ENCODE measurements at regions not wholly inside any gene's neighbourhood (a gene's known extent, or its start where the extent isn't known, plus 50 kb on each side); places are given as distances from the start of the nearest gene placed in this dataset.

- WGBS, 2 experiments (ENCODE audit: insufficient coverage in 2 of 2), result 87 to 100% methylated on average over 1 to 2 of the region's 7 CpGs
- no peaks in the 10 kb centered on the region for H3K36me3 ChIP-seq (ENCODE audit: control insufficient read depth, insufficient read depth, low read length)
- H3K9me3 ChIP-seq (ENCODE audit: control insufficient read depth, low read length), result no peaks in the 10 kb centered on the region
- no peak overlapping the region for H3K27ac ChIP-seq (ENCODE audit: low read depth, low read length, severe bottlenecking)
- no peaks in the 10 kb centered on the region for H3K4me1 ChIP-seq (ENCODE audit: control insufficient read depth, insufficient read depth, low read length, poor library complexity, severe bottlenecking)
- H3K4me3 ChIP-seq (ENCODE audit: extremely low read depth, insufficient read depth, low read length, poor library complexity, severe bottlenecking), result no peak overlapping the region
Observed at GRCh38 chr6:159462431-159462830, 230.6 kb downstream of the SOD2 start.

- WGBS, 2 experiments (ENCODE audit: insufficient coverage in 2 of 2), result 88% methylated on average over 1 of the region's 1 CpG; no CpG with 5 or more reads in 1 of the 2 experiments
- Histone ChIP-seq H3K27ac (ENCODE audit: low read depth, low read length, severe bottlenecking) (no peak overlapping the region), H3K9me3 (ENCODE audit: control insufficient read depth, low read length) (no peaks in the 10 kb centered on the region), H3K4me3 (ENCODE audit: extremely low read depth, insufficient read depth, low read length, poor library complexity, severe bottlenecking) (no peak overlapping the region), H3K36me3 (ENCODE audit: control insufficient read depth, insufficient read depth, low read length) (no peaks in the 10 kb centered on the region), H3K4me1 (ENCODE audit: control insufficient read depth, insufficient read depth, low read length, poor library complexity, severe bottlenecking) (no peaks in the 10 kb centered on the region)
Observed at GRCh38 chr6:159461998-159462397, 231.0 kb downstream of the SOD2 start.

- Histone ChIP-seq H3K4me1 (ENCODE audit: control insufficient read depth, insufficient read depth, low read length, poor library complexity, severe bottlenecking) (no peaks in the 10 kb centered on the region), H3K9me3 (ENCODE audit: control insufficient read depth, low read length) (no peaks in the 10 kb centered on the region), H3K4me3 (ENCODE audit: extremely low read depth, insufficient read depth, low read length, poor library complexity, severe bottlenecking) (no peak overlapping the region), H3K27ac (ENCODE audit: low read depth, low read length, severe bottlenecking) (no peak overlapping the region), H3K36me3 (ENCODE audit: control insufficient read depth, insufficient read depth, low read length) (no peaks in the 10 kb centered on the region)
- 60 to 72% methylated on average over 5 of the region's 5 CpGs for WGBS, 2 experiments (ENCODE audit: insufficient coverage in 2 of 2)
Observed at GRCh38 chr6:159461266-159461665, 231.8 kb downstream of the SOD2 start.

- Histone ChIP-seq H3K4me3 (ENCODE audit: extremely low read depth, insufficient read depth, low read length, poor library complexity, severe bottlenecking) (no peak overlapping the region), H3K27ac (ENCODE audit: low read depth, low read length, severe bottlenecking) (no peak overlapping the region), H3K9me3 (ENCODE audit: control insufficient read depth, low read length) (no peaks in the 10 kb centered on the region), H3K36me3 (ENCODE audit: control insufficient read depth, insufficient read depth, low read length) (no peaks in the 10 kb centered on the region), H3K4me1 (ENCODE audit: control insufficient read depth, insufficient read depth, low read length, poor library complexity, severe bottlenecking) (no peaks in the 10 kb centered on the region)
- 62 to 76% methylated on average over 2 to 3 of the region's 4 CpGs for WGBS, 2 experiments (ENCODE audit: insufficient coverage in 2 of 2)
Observed at GRCh38 chr6:159460476-159460875, 232.6 kb downstream of the SOD2 start.

GRCh38 chr6:159456349-159456748 is 236.7 kb downstream of the SOD2 start:
- H3K36me3 ChIP-seq (ENCODE audit: control insufficient read depth, insufficient read depth, low read length), result no peaks in the 10 kb centered on the region
- H3K27ac ChIP-seq (ENCODE audit: low read depth, low read length, severe bottlenecking), result no peak overlapping the region
- H3K4me1 ChIP-seq (ENCODE audit: control insufficient read depth, insufficient read depth, low read length, poor library complexity, severe bottlenecking), result no peaks in the 10 kb centered on the region
- 100% methylated on average over 1 of the region's 2 CpGs; no CpG with 5 or more reads in 1 of the 2 experiments for WGBS, 2 experiments (ENCODE audit: insufficient coverage in 2 of 2)
- no peaks in the 10 kb centered on the region for H3K9me3 ChIP-seq (ENCODE audit: control insufficient read depth, low read length)
- no peak overlapping the region for H3K4me3 ChIP-seq (ENCODE audit: extremely low read depth, insufficient read depth, low read length, poor library complexity, severe bottlenecking)

GRCh38 chr6:159455700-159456274 is 237.3 kb downstream of the SOD2 start:
- Histone ChIP-seq H3K4me1 (ENCODE audit: control insufficient read depth, insufficient read depth, low read length, poor library complexity, severe bottlenecking) (no peaks in the 10 kb centered on the region), H3K36me3 (ENCODE audit: control insufficient read depth, insufficient read depth, low read length) (no peaks in the 10 kb centered on the region), H3K9me3 (ENCODE audit: control insufficient read depth, low read length) (no peaks in the 10 kb centered on the region), H3K27ac (ENCODE audit: low read depth, low read length, severe bottlenecking) (no peak overlapping the region), H3K4me3 (ENCODE audit: extremely low read depth, insufficient read depth, low read length, poor library complexity, severe bottlenecking) (no peak overlapping the region)
- 93% methylated on average over 4 of the region's 15 CpGs; no CpG with 5 or more reads in 1 of the 2 experiments for WGBS, 2 experiments (ENCODE audit: insufficient coverage in 2 of 2)

GRCh38 chr6:159450815-159451465 is 242.1 kb downstream of the SOD2 start:
- Histone ChIP-seq H3K36me3 (ENCODE audit: control insufficient read depth, insufficient read depth, low read length) (no peaks in the 10 kb centered on the region), H3K27ac (ENCODE audit: low read depth, low read length, severe bottlenecking) (peak overlapping the region; percentile 67), H3K4me1 (ENCODE audit: control insufficient read depth, insufficient read depth, low read length, poor library complexity, severe bottlenecking) (no peaks in the 10 kb centered on the region), H3K9me3 (ENCODE audit: control insufficient read depth, low read length) (no peaks in the 10 kb centered on the region), H3K4me3 (ENCODE audit: extremely low read depth, insufficient read depth, low read length, poor library complexity, severe bottlenecking) (no peak overlapping the region)
- 81 to 88% methylated on average over 1 to 2 of the region's 3 CpGs for WGBS, 2 experiments (ENCODE audit: insufficient coverage in 2 of 2)

DNA sequence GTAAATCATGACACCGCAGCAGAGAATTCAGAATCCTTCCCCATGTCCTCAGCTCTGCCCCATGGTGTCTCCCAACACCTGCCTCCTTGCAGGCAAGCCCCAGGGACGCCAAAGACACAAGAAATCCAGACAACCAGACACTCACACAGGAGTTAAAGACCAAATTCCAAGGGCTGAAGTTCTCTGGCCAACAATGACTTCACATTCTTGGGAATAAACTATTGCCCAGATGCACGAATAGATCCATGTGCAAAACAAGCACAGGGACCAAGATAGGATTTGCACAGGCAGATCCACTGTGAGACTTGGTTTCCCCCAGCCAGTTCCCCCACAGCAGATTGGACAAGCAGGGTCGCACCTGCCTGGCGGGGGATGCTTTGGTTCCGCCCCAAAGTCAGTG is 246.7 kb downstream of the SOD2 start:
- WGBS, 2 experiments (ENCODE audit: insufficient coverage in 2 of 2), result 73 to 85% methylated on average over 4 to 6 of the region's 6 CpGs

GRCh38 chr6:159445351-159445750 is 247.7 kb downstream of the SOD2 start:
- Histone ChIP-seq H3K36me3 (ENCODE audit: control insufficient read depth, insufficient read depth, low read length) (no peaks in the 10 kb centered on the region), H3K27ac (ENCODE audit: low read depth, low read length, severe bottlenecking) (no peak overlapping the region)
- 84 to 85% methylated on average over 2 to 3 of the region's 4 CpGs for WGBS, 2 experiments (ENCODE audit: insufficient coverage in 2 of 2)

More for the DNA sequence above, 246.7 kb downstream of the SOD2 start:
- Histone ChIP-seq H3K9me3 (ENCODE audit: control insufficient read depth, low read length) (no peaks in the 10 kb centered on the region), H3K36me3 (ENCODE audit: control insufficient read depth, insufficient read depth, low read length) (no peaks in the 10 kb centered on the region), H3K4me1 (ENCODE audit: control insufficient read depth, insufficient read depth, low read length, poor library complexity, severe bottlenecking) (no peaks in the 10 kb centered on the region), H3K4me3 (ENCODE audit: extremely low read depth, insufficient read depth, low read length, poor library complexity, severe bottlenecking) (no peak overlapping the region), H3K27ac (ENCODE audit: low read depth, low read length, severe bottlenecking) (no peak overlapping the region)

DNA sequence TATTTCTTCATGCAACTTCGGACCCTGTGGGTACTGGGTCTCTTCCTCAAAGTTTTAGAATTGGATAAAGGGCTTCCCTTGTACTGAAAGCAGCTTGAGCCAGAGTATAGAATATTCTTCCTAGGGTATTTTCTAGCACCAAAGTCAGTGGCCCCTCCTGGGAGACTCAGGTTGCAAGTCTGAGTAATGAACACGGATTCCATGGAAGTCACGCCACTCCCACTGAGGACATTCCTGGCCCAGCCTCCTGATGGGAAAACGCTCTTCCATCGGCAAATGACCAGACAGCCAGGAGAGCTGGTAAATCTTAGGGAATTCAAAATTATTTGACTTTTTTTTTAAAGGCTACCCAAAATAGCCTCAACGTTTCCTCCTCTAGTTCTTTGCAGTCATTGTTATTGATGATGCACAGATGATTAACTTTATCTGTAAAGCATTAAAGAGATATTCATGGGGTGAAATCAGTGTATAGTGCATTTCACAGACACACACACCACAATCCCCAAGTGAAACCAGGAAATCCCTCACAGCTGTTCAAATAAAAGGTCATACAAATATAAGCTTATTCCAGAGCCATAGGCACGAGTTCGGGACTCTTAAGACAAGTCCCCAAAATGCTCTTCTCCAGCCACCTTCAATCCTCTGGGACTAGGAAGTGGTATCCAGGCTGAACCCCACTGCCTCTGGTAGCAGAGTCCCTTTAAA is 248.8 kb downstream of the SOD2 start:
- 71 to 79% methylated on average over 3 to 6 of the region's 8 CpGs for WGBS, 2 experiments (ENCODE audit: insufficient coverage in 2 of 2)
- Histone ChIP-seq H3K9me3 (ENCODE audit: control insufficient read depth, low read length) (no peaks in the 10 kb centered on the region), H3K4me3 (ENCODE audit: extremely low read depth, insufficient read depth, low read length, poor library complexity, severe bottlenecking) (no peak overlapping the region), H3K36me3 (ENCODE audit: control insufficient read depth, insufficient read depth, low read length) (no peaks in the 10 kb centered on the region), H3K27ac (ENCODE audit: low read depth, low read length, severe bottlenecking) (no peak overlapping the region), H3K4me1 (ENCODE audit: control insufficient read depth, insufficient read depth, low read length, poor library complexity, severe bottlenecking) (no peaks in the 10 kb centered on the region)

More at GRCh38 chr6:159445351-159445750, 247.7 kb downstream of the SOD2 start:
- H3K4me1 ChIP-seq (ENCODE audit: control insufficient read depth, insufficient read depth, low read length, poor library complexity, severe bottlenecking), result no peaks in the 10 kb centered on the region
- no peak overlapping the region for H3K4me3 ChIP-seq (ENCODE audit: extremely low read depth, insufficient read depth, low read length, poor library complexity, severe bottlenecking)
- H3K9me3 ChIP-seq (ENCODE audit: control insufficient read depth, low read length), result no peaks in the 10 kb centered on the region
